T-helper 17 cell (primary cell): ENCODE measurements at regions not wholly inside any gene's neighbourhood (a gene's known extent, or its start where the extent isn't known, plus 50 kb on each side); places are given as distances from the start of the nearest gene placed in this dataset.

Experiments used
- ATAC-seq: fragments of 150-1000 bp; cut with Tn5 transposase; 2 replicates; pipeline ENCODE4 v1.10.0; 2021; ENCODE audit warnings: mild to moderate bottlenecking, moderate library complexity
- DNase-seq, 3 donors: peaks; one replicate each; pipeline versions ENCODE4 v3.0.0 to v3.0.0-alpha.2; 2020 to 2021
- H3K9me3 ChIP-seq: one replicate; pipeline ENCODE4 v1.7.0; 2013; ENCODE audit warnings: low read length, mild to moderate bottlenecking; ENCODE audit not compliant: control insufficient read depth, poor library complexity, severe bottlenecking
- H3K27ac Mint-ChIP-seq: one replicate; pipeline ENCODE4 v1.8.0; 2022; ENCODE audit warnings: mild to moderate bottlenecking, moderate library complexity, mixed read lengths
- H3K27me3 Mint-ChIP-seq: one replicate; pipeline ENCODE4 v1.8.0; 2022; ENCODE audit warnings: mixed read lengths
- H3K36me3 Mint-ChIP-seq: one replicate; pipeline ENCODE4 v1.8.0; 2022; ENCODE audit warnings: low read depth, mixed read lengths
- H3K4me1 Mint-ChIP-seq: one replicate; pipeline ENCODE4 v1.8.0; 2022; ENCODE audit warnings: mild to moderate bottlenecking, mixed read lengths
- H3K4me3 Mint-ChIP-seq: one replicate; pipeline ENCODE4 v1.8.0; 2022; ENCODE audit warnings: mild to moderate bottlenecking, moderate library complexity, mixed read lengths

DNA sequence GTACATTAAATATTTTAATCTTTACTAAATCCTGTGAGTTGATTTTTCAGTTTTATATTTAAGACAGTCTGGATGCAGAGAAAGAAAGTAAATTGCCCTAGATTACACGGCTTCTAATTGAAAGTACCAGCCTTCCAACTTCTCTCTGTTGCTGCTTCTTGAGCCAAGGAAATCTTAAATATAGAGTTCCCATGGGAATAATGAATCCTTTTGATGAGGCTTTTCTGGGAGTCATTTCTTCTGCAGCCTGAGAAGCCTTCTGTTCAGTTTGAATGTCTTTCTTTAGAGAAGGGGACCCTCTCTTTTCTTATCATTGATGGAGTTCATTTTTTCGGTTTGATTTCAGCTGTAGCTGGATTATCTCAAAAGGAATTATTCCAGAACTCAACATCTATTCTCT is 317.3 kb upstream of the PTPRD start:
- no peak for ATAC-seq
- no peaks in the 10 kb centered on the region for H3K4me1 Mint-ChIP-seq
- no peak overlapping the region for H3K4me3 Mint-ChIP-seq
- DNase-seq = no peak
- no peaks in the 10 kb centered on the region for H3K27me3 Mint-ChIP-seq
- no peaks in the 10 kb centered on the region for H3K36me3 Mint-ChIP-seq
- H3K27ac Mint-ChIP-seq = no peak overlapping the region
- H3K9me3 ChIP-seq = no peaks in the 10 kb centered on the region

- no peaks in the 10 kb centered on the region for H3K4me1 Mint-ChIP-seq
- H3K27ac Mint-ChIP-seq = no peak overlapping the region
- ATAC-seq = no peak
- H3K27me3 Mint-ChIP-seq = no peaks in the 10 kb centered on the region
- DNase-seq = no peak
- H3K9me3 ChIP-seq = no peaks in the 10 kb centered on the region
- H3K36me3 Mint-ChIP-seq = no peaks in the 10 kb centered on the region
- H3K4me3 Mint-ChIP-seq = no peak overlapping the region
Observed at GRCh38 chr9:10946676-10947410, 334.0 kb upstream of the PTPRD start.

DNA sequence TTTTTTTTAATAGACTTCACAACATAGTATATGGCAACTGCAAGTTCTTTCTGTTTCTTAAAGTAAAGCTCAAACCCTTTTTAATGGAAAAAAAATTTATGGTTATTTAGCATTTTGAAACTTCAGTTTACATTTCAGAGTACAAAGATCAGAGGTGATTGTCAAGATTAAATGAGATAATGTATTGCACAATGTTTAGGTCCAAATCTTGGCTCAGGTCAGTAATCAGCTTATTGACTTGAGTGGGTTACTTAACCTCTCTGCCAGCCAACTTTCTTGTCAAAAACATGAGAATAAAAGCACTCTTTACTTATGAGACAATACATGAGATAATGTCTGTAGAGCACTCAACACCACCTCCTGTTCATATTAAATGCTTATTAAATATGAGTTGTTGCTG is 345.1 kb upstream of the PTPRD start:
- Mint-ChIP-seq H3K4me1 (no peaks in the 10 kb centered on the region), H3K4me3 (no peak overlapping the region), H3K36me3 (no peaks in the 10 kb centered on the region), H3K27me3 (no peaks in the 10 kb centered on the region), H3K27ac (no peak overlapping the region)
- ATAC-seq (no peak), DNase-seq (no peak)
- peaks cover 2% of the 10 kb centered on the region for H3K9me3 ChIP-seq

DNA sequence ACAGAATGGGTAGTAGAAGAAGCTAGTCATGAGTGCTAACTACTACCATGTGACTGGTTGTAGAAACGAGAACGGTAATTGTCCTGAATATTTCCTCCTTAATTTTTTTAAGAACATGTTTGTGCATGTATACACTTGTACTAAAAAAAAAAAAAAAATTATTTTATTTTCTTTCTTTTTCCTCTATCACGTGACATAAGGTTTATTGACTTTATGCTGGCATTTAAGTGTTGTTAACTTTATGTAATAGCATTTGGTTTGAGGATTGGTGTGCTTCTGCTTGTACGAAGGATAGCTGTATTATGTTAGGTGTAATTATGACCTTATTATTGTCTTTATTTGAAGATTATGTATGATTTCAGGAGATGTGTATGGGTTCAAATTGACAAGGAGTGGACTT is 349.1 kb upstream of the PTPRD start:
- DNase-seq (no peak), ATAC-seq (no peak)
- no peaks in the 10 kb centered on the region for H3K36me3 Mint-ChIP-seq
- no peaks in the 10 kb centered on the region for H3K9me3 ChIP-seq
- no peak overlapping the region for H3K4me3 Mint-ChIP-seq
- no peak overlapping the region for H3K27ac Mint-ChIP-seq
- H3K4me1 Mint-ChIP-seq = no peaks in the 10 kb centered on the region
- no peaks in the 10 kb centered on the region for H3K27me3 Mint-ChIP-seq

DNA sequence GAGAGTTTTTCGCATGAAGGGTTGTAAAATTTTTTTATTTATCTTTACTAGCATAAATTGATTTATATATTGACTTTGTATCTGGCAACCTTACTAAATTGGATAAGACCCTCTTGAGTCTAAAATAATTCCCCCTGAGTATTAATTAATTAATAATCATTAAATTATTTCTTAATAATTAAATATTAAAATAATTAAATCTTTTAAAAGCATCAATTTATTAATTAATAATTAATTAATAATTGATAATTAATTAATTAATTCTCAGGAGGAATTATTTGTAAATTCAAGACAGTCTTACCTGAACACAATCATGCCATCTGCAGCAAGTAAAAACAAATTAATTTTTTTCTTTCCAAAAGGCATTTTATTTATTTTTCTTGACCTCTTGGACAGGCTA is 370.4 kb upstream of the PTPRD start:
- DNase-seq (no peak), ATAC-seq (no peak)
- Mint-ChIP-seq H3K27ac (no peak overlapping the region), H3K36me3 (no peaks in the 10 kb centered on the region), H3K4me3 (no peak overlapping the region), H3K4me1 (no peaks in the 10 kb centered on the region), H3K27me3 (no peaks in the 10 kb centered on the region)
- H3K9me3 ChIP-seq = no peaks in the 10 kb centered on the region

DNA sequence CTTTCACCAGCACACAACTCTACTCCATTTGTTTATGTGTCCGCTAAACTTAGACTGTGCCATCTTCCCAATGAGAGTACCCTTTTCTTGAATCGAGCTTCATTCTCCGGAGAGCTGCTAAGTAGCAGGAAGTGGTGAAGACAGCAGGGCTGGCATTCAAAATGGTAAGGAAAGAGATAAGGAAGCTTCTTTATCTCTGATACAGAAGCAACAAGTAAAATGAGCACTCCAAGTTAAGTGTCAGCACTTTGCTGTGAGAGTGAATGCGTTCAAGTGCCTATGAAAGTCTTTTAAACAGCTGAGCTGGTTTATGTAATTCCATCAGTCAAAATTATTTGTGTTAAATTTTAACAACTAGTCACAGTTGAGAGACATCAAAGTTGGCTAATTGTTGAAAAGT is 386.8 kb upstream of the PTPRD start:
- ATAC-seq (no peak), DNase-seq (no peak)
- Mint-ChIP-seq H3K36me3 (no peaks in the 10 kb centered on the region), H3K27me3 (no peaks in the 10 kb centered on the region), H3K4me3 (no peak overlapping the region), H3K27ac (no peak overlapping the region), H3K4me1 (no peaks in the 10 kb centered on the region)
- H3K9me3 ChIP-seq = peaks cover 3% of the 10 kb centered on the region

- Mint-ChIP-seq H3K27ac (no peak overlapping the region), H3K4me3 (no peak overlapping the region), H3K27me3 (no peaks in the 10 kb centered on the region), H3K4me1 (no peaks in the 10 kb centered on the region), H3K36me3 (no peaks in the 10 kb centered on the region)
- DNase-seq (no peak), ATAC-seq (no peak)
- peaks cover 3% of the 10 kb centered on the region for H3K9me3 ChIP-seq
Observed at GRCh38 chr9:11001546-11001945, 388.7 kb upstream of the PTPRD start.

DNA sequence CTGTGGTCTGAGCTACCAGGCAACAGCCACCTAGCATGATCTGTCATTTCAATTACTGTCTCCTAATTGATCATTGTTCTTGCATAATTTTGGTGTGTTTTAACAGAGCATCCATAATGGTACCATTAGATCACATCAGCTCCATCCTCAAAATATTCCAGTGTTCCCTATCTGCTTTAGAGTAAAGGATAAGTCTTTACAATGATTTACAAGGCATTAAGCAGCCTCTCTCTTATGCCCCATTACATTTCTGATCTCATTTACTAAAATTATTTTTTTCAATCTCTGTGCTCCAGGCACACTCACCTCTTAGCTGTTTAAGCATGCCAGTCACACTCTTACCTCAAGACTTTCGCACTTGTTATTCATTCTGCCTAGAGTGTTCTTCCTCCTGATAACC is 389.9 kb upstream of the PTPRD start:
- ATAC-seq (no peak), DNase-seq (no peak)
- Mint-ChIP-seq H3K4me1 (no peaks in the 10 kb centered on the region), H3K27me3 (no peaks in the 10 kb centered on the region), H3K27ac (no peak overlapping the region), H3K36me3 (no peaks in the 10 kb centered on the region), H3K4me3 (no peak overlapping the region)
- peaks cover 3% of the 10 kb centered on the region for H3K9me3 ChIP-seq

GRCh38 chr9:11003836-11004235 is 391.0 kb upstream of the PTPRD start:
- Mint-ChIP-seq H3K27me3 (no peaks in the 10 kb centered on the region), H3K36me3 (no peaks in the 10 kb centered on the region), H3K4me3 (no peak overlapping the region), H3K27ac (no peak overlapping the region), H3K4me1 (no peaks in the 10 kb centered on the region)
- H3K9me3 ChIP-seq = peaks cover 3% of the 10 kb centered on the region
- DNase-seq (no peak), ATAC-seq (no peak)

DNA sequence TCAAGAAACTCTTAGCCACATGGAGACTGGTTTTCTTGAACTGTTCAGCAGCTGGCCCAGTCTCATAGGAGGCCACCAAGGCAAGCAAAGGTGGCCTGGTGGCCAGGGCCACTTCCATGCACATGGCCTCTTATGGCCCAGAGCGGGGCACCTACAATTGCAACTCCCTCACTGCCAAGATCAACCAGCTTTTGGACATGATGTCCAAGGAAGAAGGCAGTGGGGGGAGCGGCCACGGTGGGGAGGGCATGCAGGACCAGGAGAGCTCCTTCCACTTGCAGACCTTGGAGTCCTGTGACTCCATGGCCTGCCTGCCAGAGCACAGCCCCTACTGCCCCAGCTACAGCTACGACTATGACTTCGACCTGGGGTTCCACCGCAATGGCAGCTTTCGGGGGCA is 398.9 kb upstream of the PTPRD start:
- Mint-ChIP-seq H3K4me1 (no peaks in the 10 kb centered on the region), H3K27me3 (no peaks in the 10 kb centered on the region), H3K36me3 (no peaks in the 10 kb centered on the region), H3K27ac (no peak overlapping the region), H3K4me3 (no peak overlapping the region)
- DNase-seq = no peak
- H3K9me3 ChIP-seq = no peaks in the 10 kb centered on the region
- no peak for ATAC-seq

DNA sequence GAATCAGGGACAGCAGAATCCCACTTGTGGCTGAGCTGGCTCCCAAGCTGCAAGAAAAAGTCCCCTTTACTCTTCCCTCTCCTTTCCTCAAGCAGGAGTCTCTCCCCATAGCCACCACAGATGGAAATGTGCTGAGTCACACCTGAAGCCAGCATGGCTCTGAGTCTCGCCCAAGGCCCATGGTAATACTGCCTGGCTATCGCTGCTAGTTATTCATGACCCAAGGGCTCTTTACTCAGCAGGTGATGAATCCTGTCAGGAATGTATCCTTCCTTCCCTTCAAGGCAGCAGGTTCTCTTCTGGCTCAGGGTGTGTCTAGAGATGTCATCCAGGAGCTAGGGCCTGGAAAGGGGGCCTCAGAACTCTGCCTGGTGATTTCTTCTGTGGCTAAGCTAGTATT is 403.3 kb upstream of the PTPRD start:
- ATAC-seq = no peak
- Mint-ChIP-seq H3K4me3 (no peak overlapping the region), H3K36me3 (no peaks in the 10 kb centered on the region), H3K27ac (no peak overlapping the region), H3K27me3 (no peaks in the 10 kb centered on the region), H3K4me1 (no peaks in the 10 kb centered on the region)
- no peaks in the 10 kb centered on the region for H3K9me3 ChIP-seq
- DNase-seq = no peak

GRCh38 chr9:11023201-11023600 is 410.4 kb upstream of the PTPRD start:
- H3K27ac Mint-ChIP-seq = no peak overlapping the region
- no peaks in the 10 kb centered on the region for H3K4me1 Mint-ChIP-seq
- H3K4me3 Mint-ChIP-seq = no peak overlapping the region
- DNase-seq (no peak), ATAC-seq (no peak)
- H3K9me3 ChIP-seq = no peaks in the 10 kb centered on the region
- H3K27me3 Mint-ChIP-seq = no peaks in the 10 kb centered on the region
- no peaks in the 10 kb centered on the region for H3K36me3 Mint-ChIP-seq

- Mint-ChIP-seq H3K4me3 (no peak overlapping the region), H3K27me3 (no peaks in the 10 kb centered on the region), H3K4me1 (no peaks in the 10 kb centered on the region), H3K27ac (no peak overlapping the region), H3K36me3 (no peaks in the 10 kb centered on the region)
- no peaks in the 10 kb centered on the region for H3K9me3 ChIP-seq
- DNase-seq (no peak), ATAC-seq (no peak)
Observed at GRCh38 chr9:11025775-11026174, 413.0 kb upstream of the PTPRD start.

- no peak overlapping the region for H3K4me3 Mint-ChIP-seq
- no peaks in the 10 kb centered on the region for H3K36me3 Mint-ChIP-seq
- H3K27ac Mint-ChIP-seq = no peak overlapping the region
- H3K27me3 Mint-ChIP-seq = no peaks in the 10 kb centered on the region
- H3K4me1 Mint-ChIP-seq = no peaks in the 10 kb centered on the region
- DNase-seq (no peak), ATAC-seq (no peak)
- H3K9me3 ChIP-seq = no peaks in the 10 kb centered on the region
Observed at GRCh38 chr9:11038366-11038765, 425.6 kb upstream of the PTPRD start.
